Hepatocyte (in vitro differentiated cells): ENCODE measurements at regions not wholly inside any gene's neighbourhood (a gene's known extent, or its start where the extent isn't known, plus 50 kb on each side); places are given as distances from the start of the nearest gene placed in this dataset.

Source experiments
- DNase-seq: peaks from one replicate; pipeline ENCODE4 v3.0.0-alpha.2; 2016; ENCODE audit warnings: low spot score
- H2AFZ ChIP-seq: fragments of 200-600 bp; sonication (generic); 2 replicates; pipeline ENCODE4 v1.6.0; 2016; ENCODE audit warnings: antibody characterized with exemption, mild to moderate bottlenecking
- H3K27ac ChIP-seq: fragments of 200-600 bp; sonication (generic); 2 replicates; pipeline ENCODE4 v1.5.1; 2016; ENCODE audit warnings: mild to moderate bottlenecking
- H3K27me3 ChIP-seq: fragments of 200-600 bp; sonication (generic); 2 replicates; pipeline ENCODE4 v1.6.1; 2016
- H3K36me3 ChIP-seq: fragments of 200-600 bp; sonication (generic); replicated peaks from 2 replicates; pipeline ENCODE4 v1.5.1; 2016; ENCODE audit warnings: low read depth; ENCODE audit not compliant: insufficient read depth
- H3K4me1 ChIP-seq: fragments of 200-600 bp; sonication (generic); 2 replicates; pipeline ENCODE4 v1.5.1; 2016; ENCODE audit warnings: mild to moderate bottlenecking, moderate library complexity; ENCODE audit not compliant: insufficient read depth
- H3K4me2 ChIP-seq: fragments of 200-600 bp; sonication (generic); 2 replicates; pipeline ENCODE4 v1.6.0; 2016
- H3K4me3 ChIP-seq: fragments of 200-600 bp; sonication (generic); 2 replicates; pipeline ENCODE4 v1.5.1; 2016; ENCODE audit warnings: mild to moderate bottlenecking
- H3K79me2 ChIP-seq: fragments of 200-600 bp; sonication (generic); 2 replicates; pipeline ENCODE4 v1.6.0; 2017; ENCODE audit warnings: mild to moderate bottlenecking
- H3K9me2 ChIP-seq: fragments of 200-600 bp; sonication (generic); replicated peaks from 2 replicates; pipeline ENCODE4 v1.6.0; 2017; ENCODE audit warnings: mild to moderate bottlenecking; ENCODE audit not compliant: insufficient read depth
- H3K9me3 ChIP-seq: fragments of 200-600 bp; sonication (generic); 2 replicates; pipeline ENCODE4 v1.5.1; 2016; ENCODE audit warnings: low read depth, mild to moderate bottlenecking
- H4K20me1 ChIP-seq: fragments of 200-600 bp; sonication (generic); 2 replicates; pipeline ENCODE4 v1.6.0; 2016; ENCODE audit warnings: mild to moderate bottlenecking; ENCODE audit not compliant: insufficient read depth, poor library complexity, severe bottlenecking
- CTCF ChIP-seq: fragments of 200-600 bp; sonication (generic); IDR thresholded peaks from 2 replicates; pipeline ENCODE4 v1.5.1; 2016; ENCODE audit warnings: antibody characterized with exemption, mild to moderate bottlenecking; ENCODE audit not compliant: poor library complexity
- EZH2 ChIP-seq: fragments of 200-600 bp; sonication (generic); IDR thresholded peaks from 2 replicates; pipeline ENCODE4 v1.6.1; 2016; ENCODE audit warnings: antibody characterized with exemption, mild to moderate bottlenecking, borderline replicate concordance
- EZH2phosphoT487 ChIP-seq: fragments of 200-600 bp; sonication (generic); IDR thresholded peaks from one replicate; pipeline ENCODE4 v1.6.1; 2018; ENCODE audit warnings: antibody characterized with exemption, mild to moderate bottlenecking, low read depth, moderate library complexity; ENCODE audit not compliant: unreplicated experiment, severe bottlenecking
- WGBS: methylation state at CpG from one replicate; pipeline ENCODE4 v1.1.6; 2016; ENCODE audit warnings: low lambda C conversion rate; ENCODE audit errors: missing lambda C conversion rate; 5-methylcytosine and 5-hydroxymethylcytosine counted together

GRCh38 chr7:25752154-25752553 lies 399.8 kb upstream of the NFE2L3 start:
- Histone ChIP-seq H3K4me1 (peaks cover 39% of the 10 kb centered on the region), H3K27ac (peak overlapping the region; percentile 77), H3K79me2 (no peaks in the 10 kb centered on the region), H3K4me3 (no peak overlapping the region), H2AFZ (no peak overlapping the region), H3K9me3 (no peaks in the 10 kb centered on the region), H3K36me3 (no peaks in the 10 kb centered on the region), H3K4me2 (peak overlapping the region; percentile 57), H3K27me3 (no peaks in the 10 kb centered on the region), H3K9me2 (no peaks in the 10 kb centered on the region), H4K20me1 (no peaks in the 10 kb centered on the region)
- peak; percentile 25 for DNase-seq
- 40% methylated on average over 5 of the region's 5 CpGs for WGBS
- no peak for TF ChIP-seq EZH2phosphoT487
- TF ChIP-seq EZH2, result no peak
- no peak for TF ChIP-seq CTCF

- H3K4me2 ChIP-seq, result peak overlapping the region; percentile 1
- no peaks in the 10 kb centered on the region for H3K36me3 ChIP-seq
- no peaks in the 10 kb centered on the region for H3K9me2 ChIP-seq
- H3K27me3 ChIP-seq, result no peaks in the 10 kb centered on the region
- DNase-seq, result peak; percentile 48
- TF ChIP-seq CTCF, result no peak
- TF ChIP-seq EZH2phosphoT487, result no peak
- no peak for TF ChIP-seq EZH2
- peaks cover 39% of the 10 kb centered on the region for H3K4me1 ChIP-seq
- H3K9me3 ChIP-seq, result no peaks in the 10 kb centered on the region
- WGBS, result 57% methylated on average over 16 of the region's 16 CpGs
- no peak overlapping the region for H3K4me3 ChIP-seq
- H3K79me2 ChIP-seq, result no peaks in the 10 kb centered on the region
- no peaks in the 10 kb centered on the region for H4K20me1 ChIP-seq
- peak overlapping the region; percentile 29 for H2AFZ ChIP-seq
- H3K27ac ChIP-seq, result peak overlapping the region; percentile 77
Measured at GRCh38 chr7:25752967-25753791, 398.8 kb upstream of the NFE2L3 start.

GRCh38 chr7:25753837-25754236 lies 398.2 kb upstream of the NFE2L3 start:
- peak overlapping the region; percentile 29 for H2AFZ ChIP-seq
- H3K36me3 ChIP-seq, result no peaks in the 10 kb centered on the region
- H3K9me3 ChIP-seq, result no peaks in the 10 kb centered on the region
- no peak for DNase-seq
- no peaks in the 10 kb centered on the region for H3K9me2 ChIP-seq
- WGBS, result 86% methylated on average over 10 of the region's 10 CpGs
- no peak overlapping the region for H3K4me2 ChIP-seq
- H3K4me3 ChIP-seq, result no peak overlapping the region
- H3K27ac ChIP-seq, result peak overlapping the region; percentile 77
- H3K79me2 ChIP-seq, result no peaks in the 10 kb centered on the region
- TF ChIP-seq EZH2phosphoT487, result no peak
- no peak for TF ChIP-seq EZH2
- no peak for TF ChIP-seq CTCF
- peaks cover 39% of the 10 kb centered on the region for H3K4me1 ChIP-seq
- H3K27me3 ChIP-seq, result no peaks in the 10 kb centered on the region
- H4K20me1 ChIP-seq, result no peaks in the 10 kb centered on the region
